ENCODE measurements at regions not wholly inside any gene's neighbourhood (a gene's known extent, or its start where the extent isn't known, plus 50 kb on each side); places are given as distances from the start of the nearest gene placed in this dataset.

- no peaks in the 10 kb centered on the region for H3K4me1 ChIP-seq (ENCODE audit: insufficient read depth, low read length, poor library complexity, severe bottlenecking)
- no peaks in the 10 kb centered on the region for H3K27me3 ChIP-seq (ENCODE audit: insufficient read depth, low read length, poor library complexity, severe bottlenecking)
- H3K4me2 ChIP-seq (ENCODE audit: low read depth, low read length, poor library complexity, severe bottlenecking): no peak overlapping the region
- H3K9ac ChIP-seq (ENCODE audit: low read depth, low read length, poor library complexity, severe bottlenecking): no peak overlapping the region
- no peaks in the 10 kb centered on the region for H3K9me2 ChIP-seq (replicated peaks; ENCODE audit: low read depth, low read length)
- no peak overlapping the region for H3K4me3 ChIP-seq (ENCODE audit: low read length, poor library complexity, severe bottlenecking)
- H3K9me3 ChIP-seq (ENCODE audit: insufficient read depth, low read depth, low read length): no peaks in the 10 kb centered on the region
- no peaks in the 10 kb centered on the region for H3K36me3 ChIP-seq (ENCODE audit: insufficient read depth, low read length)
- H3K79me2 ChIP-seq (ENCODE audit: insufficient read depth, low read length): no peaks in the 10 kb centered on the region
- no peaks in the 10 kb centered on the region for H4K20me1 ChIP-seq (ENCODE audit: insufficient read depth, low read length, poor library complexity, severe bottlenecking)
- H2AFZ ChIP-seq (ENCODE audit: low read length): no peak overlapping the region
- no peak for TF ChIP-seq EZH2phosphoT487 (IDR thresholded peaks at IDR 0.05; ENCODE audit: borderline replicate concordance)
- no peak for TF ChIP-seq CTCF (conservative IDR thresholded peaks at IDR 0.05; ENCODE audit: low read length)
- H3F3A ChIP-seq (ENCODE audit: low read depth): no peaks in the 10 kb centered on the region
These were observed 748.4 kb upstream of the GRM7 start for GRCh38 chr3:6112546-6112945.

- Histone ChIP-seq H3K9ac (ENCODE audit: low read depth, low read length, poor library complexity, severe bottlenecking) (no peak overlapping the region), H2AFZ (ENCODE audit: low read length) (no peak overlapping the region), H3K4me2 (ENCODE audit: low read depth, low read length, poor library complexity, severe bottlenecking) (no peak overlapping the region), H3K36me3 (ENCODE audit: insufficient read depth, low read length) (no peaks in the 10 kb centered on the region), H4K20me1 (ENCODE audit: insufficient read depth, low read length, poor library complexity, severe bottlenecking) (no peaks in the 10 kb centered on the region), H3K4me3 (ENCODE audit: low read length, poor library complexity, severe bottlenecking) (no peak overlapping the region), H3K79me2 (ENCODE audit: insufficient read depth, low read length) (no peaks in the 10 kb centered on the region), H3K4me1 (ENCODE audit: insufficient read depth, low read length, poor library complexity, severe bottlenecking) (no peaks in the 10 kb centered on the region), H3K9me2 (replicated peaks; ENCODE audit: low read depth, low read length) (no peaks in the 10 kb centered on the region), H3K27me3 (ENCODE audit: insufficient read depth, low read length, poor library complexity, severe bottlenecking) (no peaks in the 10 kb centered on the region), H3F3A (ENCODE audit: low read depth) (no peaks in the 10 kb centered on the region), H3K9me3 (ENCODE audit: insufficient read depth, low read depth, low read length) (no peaks in the 10 kb centered on the region)
- no peak for TF ChIP-seq CTCF (conservative IDR thresholded peaks at IDR 0.05; ENCODE audit: low read length)
- no peak for TF ChIP-seq EZH2phosphoT487 (IDR thresholded peaks at IDR 0.05; ENCODE audit: borderline replicate concordance)
These were observed 747.6 kb upstream of the GRM7 start for GRCh38 chr3:6113338-6113737.

- H3K4me1 ChIP-seq (ENCODE audit: insufficient read depth, low read length, poor library complexity, severe bottlenecking): no peaks in the 10 kb centered on the region
- H3K27me3 ChIP-seq (ENCODE audit: insufficient read depth, low read length, poor library complexity, severe bottlenecking): no peaks in the 10 kb centered on the region
- no peaks in the 10 kb centered on the region for H3F3A ChIP-seq (ENCODE audit: low read depth)
- TF ChIP-seq EZH2phosphoT487 (IDR thresholded peaks at IDR 0.05; ENCODE audit: borderline replicate concordance): no peak
- no peak for TF ChIP-seq CTCF (conservative IDR thresholded peaks at IDR 0.05; ENCODE audit: low read length)
- no peaks in the 10 kb centered on the region for H3K9me3 ChIP-seq (ENCODE audit: insufficient read depth, low read depth, low read length)
- no peaks in the 10 kb centered on the region for H3K36me3 ChIP-seq (ENCODE audit: insufficient read depth, low read length)
- H3K4me2 ChIP-seq (ENCODE audit: low read depth, low read length, poor library complexity, severe bottlenecking): no peak overlapping the region
- no peaks in the 10 kb centered on the region for H3K9me2 ChIP-seq (replicated peaks; ENCODE audit: low read depth, low read length)
- H2AFZ ChIP-seq (ENCODE audit: low read length): no peak overlapping the region
- no peak overlapping the region for H3K4me3 ChIP-seq (ENCODE audit: low read length, poor library complexity, severe bottlenecking)
- H3K9ac ChIP-seq (ENCODE audit: low read depth, low read length, poor library complexity, severe bottlenecking): no peak overlapping the region
- no peaks in the 10 kb centered on the region for H4K20me1 ChIP-seq (ENCODE audit: insufficient read depth, low read length, poor library complexity, severe bottlenecking)
- H3K79me2 ChIP-seq (ENCODE audit: insufficient read depth, low read length): no peaks in the 10 kb centered on the region
These were observed 741.5 kb upstream of the GRM7 start for GRCh38 chr3:6119367-6119766.

Measured in Loucy (cell line).